ENCODE measurements at regions not wholly inside any gene's neighbourhood (a gene's known extent, or its start where the extent isn't known, plus 50 kb on each side); places are given as distances from the start of the nearest gene placed in this dataset.

GRCh38 chr1:221159608-221160007 is 280.4 kb downstream of the HLX start:
- TF ChIP-seq POLR2A (IDR thresholded peaks at IDR 0.05) (no peak), CTCF (IDR thresholded peaks at IDR 0.05) (no peak)

All from testis (tissue), 2 donors.